ENCODE measurements at regions not wholly inside any gene's neighbourhood (a gene's known extent, or its start where the extent isn't known, plus 50 kb on each side); places are given as distances from the start of the nearest gene placed in this dataset.

DNA sequence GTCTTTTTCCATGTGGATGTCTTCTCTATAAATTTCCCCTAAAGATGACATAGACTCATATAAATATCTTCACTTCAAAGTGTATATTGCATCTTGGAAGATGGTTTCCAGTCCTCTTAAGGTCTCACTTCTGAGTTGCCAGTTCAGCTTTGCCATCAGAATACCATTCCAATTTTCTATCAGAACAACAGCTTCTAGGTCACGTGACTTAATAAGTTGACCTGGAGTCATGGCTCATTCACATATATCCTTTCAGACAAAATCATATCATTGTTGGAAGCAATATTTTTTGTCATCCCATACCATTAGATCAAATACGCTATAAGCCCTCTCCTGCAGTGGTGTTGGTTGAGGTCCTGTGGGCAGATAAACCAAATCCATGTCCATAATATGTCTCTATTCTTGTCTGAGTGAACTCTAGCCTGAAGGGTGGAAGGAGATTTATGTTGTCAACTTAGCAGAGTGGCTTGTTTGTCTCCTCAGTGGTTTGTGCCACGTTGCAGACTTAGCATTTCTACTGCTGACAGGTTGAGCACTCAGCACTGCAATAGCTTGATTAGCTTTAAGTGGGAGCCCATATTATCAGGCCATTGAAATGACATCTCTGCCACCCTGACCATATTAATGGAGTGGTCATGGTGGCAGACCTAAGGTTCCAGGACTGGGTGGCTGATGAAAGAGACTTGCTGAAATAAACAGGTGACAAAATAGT, 123.6 kb upstream of the PCDH17 start:
- TF ChIP-seq, protein P1, sequence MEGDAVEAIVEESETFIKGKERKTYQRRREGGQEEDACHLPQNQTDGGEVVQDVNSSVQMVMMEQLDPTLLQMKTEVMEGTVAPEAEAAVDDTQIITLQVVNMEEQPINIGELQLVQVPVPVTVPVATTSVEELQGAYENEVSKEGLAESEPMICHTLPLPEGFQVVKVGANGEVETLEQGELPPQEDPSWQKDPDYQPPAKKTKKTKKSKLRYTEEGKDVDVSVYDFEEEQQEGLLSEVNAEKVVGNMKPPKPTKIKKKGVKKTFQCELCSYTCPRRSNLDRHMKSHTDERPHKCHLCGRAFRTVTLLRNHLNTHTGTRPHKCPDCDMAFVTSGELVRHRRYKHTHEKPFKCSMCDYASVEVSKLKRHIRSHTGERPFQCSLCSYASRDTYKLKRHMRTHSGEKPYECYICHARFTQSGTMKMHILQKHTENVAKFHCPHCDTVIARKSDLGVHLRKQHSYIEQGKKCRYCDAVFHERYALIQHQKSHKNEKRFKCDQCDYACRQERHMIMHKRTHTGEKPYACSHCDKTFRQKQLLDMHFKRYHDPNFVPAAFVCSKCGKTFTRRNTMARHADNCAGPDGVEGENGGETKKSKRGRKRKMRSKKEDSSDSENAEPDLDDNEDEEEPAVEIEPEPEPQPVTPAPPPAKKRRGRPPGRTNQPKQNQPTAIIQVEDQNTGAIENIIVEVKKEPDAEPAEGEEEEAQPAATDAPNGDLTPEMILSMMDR (IDR thresholded peaks at IDR 0.05) = no peak
- no peak for TF ChIP-seq POLR2A (IDR thresholded peaks at IDR 0.05)

All from right lobe of liver (tissue), 4 donors.